GM21360 (cell line): ENCODE measurements at regions not wholly inside any gene's neighbourhood (a gene's known extent, or its start where the extent isn't known, plus 50 kb on each side); places are given as distances from the start of the nearest gene placed in this dataset.

Experiments used
- ATAC-seq: cut with Tn5 transposase; IDR thresholded peaks from one replicate; pipeline ENCODE4 v1.9.1; 2021; ENCODE audit warnings: mild to moderate bottlenecking, moderate library complexity; ENCODE audit not compliant: unreplicated experiment

GRCh38 chr18:41269294-41269693 lies 685.7 kb upstream of the PIK3C3 start:
- ATAC-seq, result no peak

GRCh38 chr18:41268271-41268670 lies 686.8 kb upstream of the PIK3C3 start:
- no peak for ATAC-seq

GRCh38 chr18:41266616-41267015 lies 688.4 kb upstream of the PIK3C3 start:
- no peak for ATAC-seq

GRCh38 chr18:41266204-41266603 lies 688.8 kb upstream of the PIK3C3 start:
- ATAC-seq, result no peak

- ATAC-seq, result no peak
Observed at GRCh38 chr18:41265047-41265446, 690.0 kb upstream of the PIK3C3 start.

GRCh38 chr18:41263956-41264355 lies 691.1 kb upstream of the PIK3C3 start:
- ATAC-seq, result no peak

- ATAC-seq, result no peak
Observed at GRCh38 chr18:41262688-41263087, 692.3 kb upstream of the PIK3C3 start.

- no peak for ATAC-seq
Observed at GRCh38 chr18:41244591-41245037, 710.4 kb upstream of the PIK3C3 start.

- ATAC-seq, result no peak
Observed at GRCh38 chr18:41237317-41237716, 717.7 kb upstream of the PIK3C3 start.

- no peak for ATAC-seq
Observed at GRCh38 chr18:41231681-41232080, 723.4 kb upstream of the PIK3C3 start.

GRCh38 chr18:41227993-41228392 lies 727.0 kb upstream of the PIK3C3 start:
- ATAC-seq, result no peak

- no peak for ATAC-seq
Observed at GRCh38 chr18:41226911-41227310, 728.1 kb upstream of the PIK3C3 start.

GRCh38 chr18:41226186-41226585 lies 728.8 kb upstream of the PIK3C3 start:
- no peak for ATAC-seq

GRCh38 chr18:41216341-41217003 lies 738.6 kb upstream of the PIK3C3 start:
- ATAC-seq, result no peak

GRCh38 chr18:41207706-41208105 lies 747.3 kb upstream of the PIK3C3 start:
- ATAC-seq, result no peak

GRCh38 chr18:41206341-41206830 lies 748.6 kb upstream of the PIK3C3 start:
- ATAC-seq, result no peak

GRCh38 chr18:41199212-41199611 lies 755.8 kb upstream of the PIK3C3 start:
- no peak for ATAC-seq

GRCh38 chr18:41197967-41198366 lies 757.1 kb upstream of the PIK3C3 start:
- ATAC-seq, result no peak

GRCh38 chr18:41170346-41170745 lies 784.7 kb upstream of the PIK3C3 start:
- ATAC-seq, result no peak

- ATAC-seq, result no peak
Observed at GRCh38 chr18:41165625-41166024, 789.4 kb upstream of the PIK3C3 start.

GRCh38 chr18:41162781-41163180 lies 792.3 kb upstream of the PIK3C3 start:
- no peak for ATAC-seq

GRCh38 chr18:41162191-41162590 lies 792.8 kb upstream of the PIK3C3 start:
- ATAC-seq, result no peak
